GM21528 (cell line): ENCODE measurements at regions not wholly inside any gene's neighbourhood (a gene's known extent, or its start where the extent isn't known, plus 50 kb on each side); places are given as distances from the start of the nearest gene placed in this dataset.
"Not testable (repeated sequence)": the region's sequence is repeated elsewhere in the genome, so short reads cannot be mapped to it uniquely, and the experiment has no call there.

Source experiments
- ATAC-seq: cut with Tn5 transposase; IDR thresholded peaks from one replicate; pipeline ENCODE4 v1.9.1; 2021; ENCODE audit warnings: mild to moderate bottlenecking, moderate library complexity; ENCODE audit not compliant: unreplicated experiment, low FRiP score

DNA sequence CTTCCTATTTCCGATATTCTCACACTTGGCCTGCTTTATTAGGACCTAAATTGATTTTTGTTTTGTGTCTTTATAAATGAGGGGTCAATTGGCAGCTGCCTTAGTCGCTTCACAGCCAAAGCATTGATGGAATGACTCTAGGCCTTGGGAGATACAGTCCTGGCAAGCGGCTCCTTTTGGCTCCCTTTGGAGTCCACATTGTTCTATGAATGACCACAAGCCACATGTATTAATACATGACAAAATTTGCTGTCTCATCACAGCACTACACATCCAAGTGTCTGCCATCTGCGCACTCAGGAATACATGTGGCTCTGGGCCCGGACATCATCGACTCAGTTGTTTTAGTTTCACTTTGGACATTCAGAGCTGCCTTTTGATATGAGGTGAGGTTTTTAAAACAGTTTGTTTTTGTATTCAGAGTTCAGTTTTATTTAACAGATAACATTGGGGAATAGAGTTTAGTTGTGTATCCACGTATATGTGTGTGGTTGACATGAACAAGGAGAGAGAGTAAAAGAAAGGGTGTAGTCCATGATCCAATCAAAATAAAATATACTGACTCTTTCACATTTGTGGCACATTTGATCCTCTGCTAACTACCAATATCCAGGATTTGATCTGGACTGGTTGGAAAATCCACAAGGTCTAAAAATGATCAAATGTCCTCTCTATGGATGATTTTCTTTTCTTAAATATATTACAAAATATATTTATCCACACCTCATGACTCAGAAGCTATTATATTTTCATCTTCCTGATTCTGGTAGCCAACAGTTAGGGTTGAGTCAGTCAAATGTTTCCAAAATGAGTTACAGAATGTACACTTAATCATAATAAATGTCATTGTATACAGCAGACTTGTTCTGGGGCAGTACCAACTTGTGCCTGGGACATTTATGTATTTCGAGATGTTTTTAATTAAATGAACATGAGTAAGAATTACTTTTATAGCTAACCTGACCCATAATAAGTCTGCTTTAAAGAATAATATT, 114.0 kb upstream of the MTAP start:
- ATAC-seq: no peak

DNA sequence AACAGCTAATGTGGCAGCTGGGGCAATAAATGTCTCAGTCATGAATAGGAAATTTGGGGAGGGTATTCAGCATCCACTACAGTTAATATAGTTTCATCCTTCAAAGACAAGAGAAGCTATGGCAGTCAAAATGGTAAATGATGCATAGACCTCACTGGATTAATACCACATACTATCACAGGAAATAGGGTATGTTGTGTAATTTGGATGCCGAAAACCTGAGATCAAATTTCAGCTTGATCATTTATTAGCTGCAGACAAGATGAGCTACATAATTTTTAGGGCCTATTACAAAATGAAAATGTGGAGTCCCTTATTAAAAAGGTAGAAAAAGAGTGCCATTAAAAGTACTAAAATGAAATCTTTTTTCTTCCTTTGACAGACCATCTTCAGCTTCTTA, 112.6 kb upstream of the MTAP start:
- ATAC-seq: no peak

DNA sequence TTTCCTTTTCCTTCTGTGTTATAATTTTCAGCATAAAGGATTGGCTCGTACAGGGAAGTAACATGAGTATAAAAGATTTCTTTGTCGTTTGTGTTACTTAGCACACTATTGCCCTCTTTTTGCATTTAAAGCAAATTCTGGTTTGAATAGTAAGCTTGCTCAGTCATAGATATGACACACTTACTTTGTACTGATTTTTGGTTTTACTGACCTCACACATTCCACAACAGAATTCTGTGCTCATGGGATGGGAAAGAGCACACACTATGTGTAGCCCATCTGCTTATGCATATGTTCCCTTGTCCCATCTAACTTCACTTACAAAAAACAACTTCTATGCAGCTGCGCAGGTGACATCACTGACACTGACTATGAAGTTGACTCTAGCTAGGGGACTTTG, 111.9 kb upstream of the MTAP start:
- no peak for ATAC-seq

DNA sequence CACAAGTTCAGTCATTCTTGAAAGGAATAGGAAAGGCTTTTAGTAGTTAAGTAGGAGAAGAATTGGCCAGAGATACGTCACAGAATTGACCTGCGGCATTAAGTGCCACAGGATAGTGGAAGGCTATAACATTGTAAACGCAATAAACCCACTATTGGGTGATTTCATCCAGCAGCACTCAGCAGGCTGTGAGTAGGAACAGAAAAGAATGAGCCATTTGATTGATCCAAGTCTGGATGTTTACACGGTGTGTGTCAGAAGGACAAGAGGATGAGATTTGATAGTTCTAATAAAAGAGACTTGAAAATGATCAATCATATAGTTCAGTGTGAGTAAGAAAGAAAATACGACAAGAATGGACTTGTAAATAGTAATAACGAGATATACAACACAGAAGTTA, 110.0 kb upstream of the MTAP start:
- no peak for ATAC-seq

DNA sequence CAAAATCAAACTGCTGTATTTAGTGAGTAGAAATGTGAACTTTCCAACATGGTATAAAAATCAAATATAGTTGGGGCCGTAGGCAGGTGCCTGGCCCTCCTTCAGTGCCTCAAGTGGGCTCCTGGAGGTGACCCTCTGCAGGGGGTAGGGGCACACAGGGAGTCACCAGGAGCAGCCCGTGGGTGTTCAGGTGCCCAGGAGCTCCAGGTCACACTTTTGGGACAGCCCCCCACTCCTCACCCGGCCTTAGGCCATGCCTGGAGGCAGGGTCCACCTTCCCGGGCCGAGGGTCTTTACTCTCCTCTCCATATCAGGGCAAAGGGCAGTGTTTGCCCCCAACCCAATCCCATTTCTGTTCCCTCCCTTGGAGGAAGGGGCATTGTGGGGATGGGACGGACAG, 108.0 kb upstream of the MTAP start:
- no peak for ATAC-seq

DNA sequence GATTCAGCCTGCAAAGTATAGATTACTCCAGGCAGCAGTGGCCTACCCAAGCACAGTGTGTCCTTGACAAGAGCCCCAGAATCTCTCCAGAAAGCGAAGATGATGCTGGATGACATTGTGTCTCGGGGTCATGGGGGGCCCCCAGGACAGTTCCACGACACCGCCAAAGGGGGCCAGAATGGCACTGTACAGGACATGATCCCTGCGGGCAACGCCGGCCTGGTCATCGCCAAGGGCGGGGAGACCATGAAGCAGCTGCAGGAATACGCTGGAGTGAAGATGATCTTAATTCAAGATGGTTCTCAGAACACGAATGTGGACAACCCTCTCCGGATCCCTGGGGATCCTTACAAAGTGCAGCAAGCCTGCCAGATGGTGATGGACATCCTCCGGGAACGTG, 107.0 kb upstream of the MTAP start:
- ATAC-seq: no peak

DNA sequence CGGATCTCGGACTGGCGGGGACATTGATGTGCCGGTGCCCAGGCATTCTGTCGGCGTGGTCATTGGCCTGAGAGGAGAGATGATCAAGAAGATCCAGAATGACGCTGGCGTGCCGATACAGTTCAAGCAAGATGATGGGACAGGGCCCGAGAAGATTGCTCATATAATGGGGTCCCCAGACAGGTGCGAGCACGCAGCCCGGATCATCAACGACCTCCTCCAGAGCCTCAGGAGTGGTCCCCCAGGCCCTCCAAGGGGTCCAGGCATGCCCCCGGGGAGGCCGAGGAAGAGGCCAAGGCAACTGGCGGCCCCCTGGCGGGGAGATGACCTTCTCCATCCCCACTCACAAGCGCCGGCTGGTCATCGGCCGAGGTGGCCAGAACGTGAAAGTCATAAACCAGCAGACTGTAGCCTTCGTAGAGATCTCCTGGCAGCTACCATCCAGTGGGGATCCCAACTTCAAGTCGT, 106.5 kb upstream of the MTAP start:
- ATAC-seq: no peak

DNA sequence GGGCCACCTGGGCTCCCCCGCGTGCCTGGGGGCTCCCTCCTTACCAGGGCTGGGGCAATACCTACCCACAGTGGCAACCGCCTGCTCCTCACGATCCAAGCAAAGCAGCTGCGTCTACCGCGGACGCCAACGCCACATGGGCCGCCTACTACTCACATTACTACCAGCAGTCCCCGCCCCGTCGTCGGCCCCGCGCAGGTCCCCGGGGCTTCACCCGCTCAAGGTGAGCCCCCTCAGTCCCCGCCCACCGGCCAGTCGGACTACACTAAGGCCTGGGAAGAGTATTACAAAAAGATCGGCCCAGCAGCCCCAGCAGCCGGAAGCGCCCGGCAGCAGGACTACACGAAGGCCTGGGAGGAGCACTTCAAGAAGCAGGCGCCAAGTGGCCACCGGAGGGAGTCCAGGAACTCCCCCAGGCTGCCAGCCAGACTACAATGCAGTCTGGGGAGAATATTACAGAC, 106.0 kb upstream of the MTAP start:
- no peak for ATAC-seq

DNA sequence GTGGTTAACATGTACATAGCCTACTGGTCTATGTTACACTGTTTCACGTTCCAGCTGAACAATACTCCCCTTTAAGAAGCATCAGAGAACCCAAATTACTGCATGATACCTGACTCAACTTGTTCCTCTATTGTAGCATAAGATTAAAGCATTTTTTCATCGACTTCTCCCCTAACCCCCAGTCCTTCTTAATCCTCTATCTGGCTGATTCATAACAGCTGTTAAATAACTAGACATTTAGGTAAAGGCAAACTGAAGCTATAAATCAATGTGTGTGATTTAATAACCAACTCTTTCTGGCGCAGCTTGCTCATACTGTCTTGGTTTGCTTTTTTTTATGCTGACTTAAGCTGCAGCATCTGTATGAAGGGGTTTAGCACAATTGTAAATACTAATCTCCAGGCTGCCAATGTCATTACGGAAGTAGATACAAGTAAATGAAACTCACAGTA, 94.2 kb upstream of the MTAP start:
- no peak for ATAC-seq

DNA sequence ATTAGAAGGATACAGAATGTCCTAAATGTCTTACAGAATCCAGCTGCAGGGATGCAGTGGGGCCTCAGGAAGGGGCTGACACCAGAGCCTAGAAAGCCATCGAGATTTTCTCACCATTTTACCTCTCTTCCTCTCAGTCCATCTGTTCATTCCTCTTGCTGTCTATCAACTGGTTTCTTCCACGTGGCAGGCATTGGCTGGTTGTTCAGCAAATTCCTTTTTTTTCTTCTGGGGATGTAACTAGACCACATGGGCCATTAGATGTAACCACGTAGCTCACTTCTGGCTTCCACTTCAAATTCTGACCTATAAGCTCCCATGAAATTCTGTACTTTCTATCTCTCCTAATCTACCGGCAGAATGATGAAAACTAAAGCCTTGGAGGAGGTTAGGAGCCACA, 93.6 kb upstream of the MTAP start:
- ATAC-seq: no peak

DNA sequence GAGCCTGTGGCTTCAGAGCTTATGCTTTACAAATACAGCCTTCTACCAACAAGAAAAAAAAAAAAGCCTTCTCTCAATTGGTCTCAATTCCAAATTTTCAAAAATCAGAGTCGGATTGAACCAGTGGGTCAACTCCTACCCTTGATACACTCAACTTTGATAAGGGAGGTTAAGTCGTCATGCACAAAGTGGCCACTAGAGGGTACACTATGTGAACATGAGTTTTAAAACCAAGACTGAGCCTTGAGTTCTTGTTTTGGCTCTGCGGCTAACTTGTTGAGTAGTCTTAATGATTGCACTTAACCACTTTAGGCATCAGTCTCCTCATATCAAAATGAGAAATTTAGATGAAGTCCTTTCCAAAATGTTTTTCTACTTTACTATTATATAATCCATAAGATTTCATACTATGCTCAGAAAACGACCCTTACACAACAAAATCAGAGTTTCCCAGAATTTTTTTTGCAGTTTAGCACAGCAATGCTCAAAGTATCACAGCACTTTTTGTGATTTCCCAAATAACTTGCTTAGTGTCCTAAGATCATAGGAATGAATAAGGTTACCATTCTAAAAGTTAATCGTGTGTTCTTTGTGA, 92.9 kb upstream of the MTAP start:
- ATAC-seq: peak; percentile 72

DNA sequence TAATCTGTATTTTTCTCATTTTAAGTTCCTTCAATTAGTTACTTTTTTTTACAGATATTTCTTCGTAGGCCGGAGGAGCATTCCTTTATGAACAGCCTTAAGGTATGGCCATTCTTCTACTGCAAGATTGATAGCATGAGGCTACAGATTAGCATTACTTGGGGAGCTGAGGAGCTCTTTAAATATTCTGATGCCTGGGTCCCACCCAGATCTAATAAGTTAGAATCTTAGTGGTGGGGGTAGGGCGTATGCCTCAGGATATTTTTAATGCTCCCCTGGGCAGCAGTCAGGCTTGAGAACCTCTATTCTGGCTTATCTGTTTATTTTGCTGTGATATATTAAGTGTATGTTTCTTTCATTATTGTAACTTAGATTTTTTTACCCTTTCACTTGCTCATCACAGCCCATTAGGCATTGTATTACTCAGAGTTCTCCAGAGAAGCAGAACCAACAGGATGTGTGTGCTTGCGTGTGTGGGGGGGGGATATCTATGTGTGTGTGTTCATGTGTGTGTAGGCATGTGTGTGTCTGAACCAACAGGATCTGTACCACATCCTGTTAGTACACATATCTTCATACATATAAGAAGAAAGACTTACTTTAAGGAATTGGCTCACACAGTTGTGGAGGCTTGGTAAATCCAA, 91.8 kb upstream of the MTAP start:
- no peak for ATAC-seq

DNA sequence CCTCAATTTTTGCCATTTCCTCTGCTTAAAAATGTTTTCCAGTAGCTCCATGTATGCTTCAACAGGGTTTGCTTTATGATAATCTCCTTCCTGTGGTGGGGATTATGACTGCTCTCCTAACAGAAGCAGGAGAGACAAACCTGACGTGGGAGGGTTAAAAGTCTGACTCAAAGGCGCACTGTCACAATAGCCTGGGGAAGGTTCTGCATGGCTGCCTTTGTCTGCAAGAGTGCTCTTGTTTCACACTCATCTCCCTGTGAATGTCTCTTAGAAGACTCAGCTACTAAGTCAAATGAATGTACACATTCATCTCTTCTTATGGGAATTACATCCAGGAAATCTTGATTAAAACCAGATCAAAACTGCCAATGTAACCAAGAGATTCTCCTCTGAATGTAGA, 90.9 kb upstream of the MTAP start:
- ATAC-seq: peak; percentile 56

DNA sequence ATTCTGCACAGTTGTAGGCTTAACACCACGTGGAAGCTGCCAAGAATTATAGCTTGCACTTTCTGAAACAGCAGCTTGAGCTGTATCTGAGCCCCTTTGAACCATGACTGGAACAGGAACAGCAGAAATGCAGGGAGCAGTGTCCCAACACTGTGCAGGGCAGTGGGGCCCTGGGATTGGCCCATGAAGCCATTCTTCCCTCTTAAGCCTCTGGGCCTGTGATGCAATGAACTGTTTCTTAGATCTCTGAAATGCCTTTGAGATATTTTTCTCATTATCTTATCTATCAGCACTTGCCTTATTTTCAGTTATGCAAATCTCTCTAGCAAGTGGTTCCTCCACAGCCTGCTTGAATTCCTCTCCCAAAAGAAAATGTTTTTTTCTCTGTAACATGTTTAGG, 87.0 kb upstream of the MTAP start:
- no peak for ATAC-seq

DNA sequence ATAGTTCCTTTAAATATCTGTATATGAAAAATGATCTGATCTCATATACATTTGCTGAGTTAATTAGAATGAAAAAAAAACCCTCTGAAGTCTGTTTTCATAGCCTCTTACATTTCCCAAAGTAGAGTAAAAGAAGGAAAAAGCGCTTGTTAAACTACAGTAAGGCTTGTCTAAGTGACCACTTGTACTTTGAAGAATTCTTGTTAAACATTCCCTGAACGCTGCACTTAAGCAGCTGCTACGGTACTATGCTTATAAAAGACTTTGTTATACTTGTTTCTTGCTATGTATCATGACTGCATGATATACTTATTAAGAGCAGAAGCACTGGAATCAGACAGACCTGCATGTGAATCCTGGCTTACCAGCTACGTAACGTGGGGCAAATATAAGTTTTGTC, 81.7 kb upstream of the MTAP start:
- ATAC-seq: no peak

DNA sequence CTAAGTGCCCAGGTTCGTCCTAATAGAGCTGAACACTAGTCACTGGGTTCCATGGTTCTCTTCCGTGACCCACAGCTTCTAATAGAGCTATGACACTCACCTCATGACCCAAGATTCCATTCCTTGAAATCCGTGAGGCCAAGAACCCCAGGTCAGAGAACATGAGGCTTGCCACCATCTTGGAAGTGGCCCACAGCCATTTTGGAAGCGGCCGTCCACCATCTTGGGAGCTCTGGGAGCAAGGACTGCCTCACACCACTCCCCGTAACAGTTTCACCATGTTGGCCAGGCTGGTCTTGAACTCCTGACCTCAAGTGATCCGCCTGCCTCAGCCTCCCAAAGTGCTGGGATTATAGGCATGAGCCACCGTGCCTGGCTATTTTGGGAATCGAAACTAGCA, 75.0 kb upstream of the MTAP start:
- ATAC-seq: not testable (repeated sequence)

DNA sequence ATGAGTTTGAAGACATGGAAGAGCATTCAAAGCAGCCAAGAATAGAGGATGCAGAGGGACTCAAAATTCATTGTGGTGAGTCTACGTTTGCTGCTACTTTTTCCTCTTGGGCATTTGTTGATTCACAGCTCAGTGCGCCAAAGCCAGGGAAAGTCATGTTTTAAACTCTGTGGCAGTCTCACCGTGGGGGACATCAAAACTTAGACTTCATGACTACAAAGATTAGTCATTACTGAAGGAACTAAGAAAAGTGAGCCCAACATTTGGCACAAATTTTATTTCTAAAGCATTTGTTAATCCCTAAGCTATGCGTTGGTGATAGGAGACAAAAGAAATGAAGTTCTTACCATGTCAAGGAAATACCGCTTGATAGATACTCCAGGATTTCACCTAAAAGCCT, 73.7 kb upstream of the MTAP start:
- no peak for ATAC-seq

DNA sequence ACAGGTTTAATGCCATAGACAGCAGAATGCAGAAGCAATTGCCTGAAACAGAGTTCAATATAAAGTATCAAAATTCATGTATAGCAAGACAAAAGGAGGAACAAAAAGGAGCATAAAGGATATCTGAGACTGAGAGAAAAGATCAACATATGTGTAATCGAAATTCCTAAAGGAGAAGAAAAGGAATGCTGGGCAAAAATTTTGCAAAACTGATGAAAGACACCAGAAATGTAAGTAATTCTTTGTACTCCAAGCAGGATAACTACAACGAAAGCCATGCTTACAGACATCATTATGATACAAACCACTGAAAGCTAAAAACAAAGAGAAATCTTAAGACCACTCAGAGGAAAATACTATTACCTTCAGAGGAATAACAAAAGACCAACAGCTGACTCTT, 72.8 kb upstream of the MTAP start:
- no peak for ATAC-seq

DNA sequence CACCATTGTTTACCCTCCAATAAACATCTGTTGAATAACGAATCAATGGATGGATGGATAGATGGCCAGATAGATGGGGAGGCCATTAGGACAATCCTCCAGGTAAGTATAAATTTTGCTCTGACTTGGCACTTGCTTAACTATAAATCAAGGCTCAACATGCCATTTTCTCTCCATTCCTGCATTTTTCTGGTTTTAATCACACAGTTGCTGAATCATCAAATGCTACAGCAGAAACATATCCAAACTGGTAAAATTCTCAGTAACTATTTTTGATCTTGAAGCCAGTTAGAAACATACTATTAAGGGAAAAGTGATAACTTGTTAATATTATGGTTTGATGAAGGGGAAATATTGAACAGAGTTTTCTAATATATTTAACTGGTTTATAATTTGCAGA, 71.5 kb upstream of the MTAP start:
- ATAC-seq: no peak

DNA sequence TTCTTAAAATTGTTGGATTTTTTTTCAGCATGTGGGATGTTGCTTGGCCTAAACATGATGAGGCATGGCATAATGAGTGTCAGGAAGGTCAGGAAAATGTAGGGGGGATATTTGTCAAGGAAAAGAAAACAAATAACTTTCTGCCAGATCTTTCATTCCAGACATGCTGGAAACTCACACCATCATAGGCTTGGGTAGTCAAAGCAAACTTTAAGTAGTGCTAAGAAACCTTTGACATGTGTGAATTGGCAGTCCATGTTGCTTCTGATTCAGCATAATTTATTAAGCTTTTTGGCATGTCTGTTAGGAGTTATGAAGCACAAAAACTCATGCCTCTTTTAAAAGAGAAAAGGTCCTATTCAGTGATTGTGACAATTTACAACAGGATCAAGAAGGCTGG, 61.3 kb upstream of the MTAP start:
- no peak for ATAC-seq

DNA sequence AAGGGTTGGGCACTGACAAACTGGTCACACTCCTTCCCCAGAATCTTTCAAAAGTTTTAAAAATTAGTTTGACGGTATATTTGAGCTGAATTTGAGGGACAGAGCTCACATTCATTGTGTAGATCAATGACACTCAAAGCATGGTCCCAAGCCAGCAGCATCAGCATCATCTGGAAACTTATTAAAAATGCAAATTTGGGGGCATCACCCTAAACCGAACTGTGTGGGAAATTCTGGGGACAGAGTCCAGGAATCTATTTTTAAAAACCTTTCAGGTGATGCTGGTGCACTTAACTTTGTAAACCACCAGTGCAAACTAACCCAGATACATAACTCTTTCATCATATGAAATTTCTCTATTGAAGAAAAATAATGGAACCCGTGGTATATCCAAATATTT, 58.1 kb upstream of the MTAP start:
- no peak for ATAC-seq
